ENCODE measurements at regions not wholly inside any gene's neighbourhood (a gene's known extent, or its start where the extent isn't known, plus 50 kb on each side); places are given as distances from the start of the nearest gene placed in this dataset.

DNA sequence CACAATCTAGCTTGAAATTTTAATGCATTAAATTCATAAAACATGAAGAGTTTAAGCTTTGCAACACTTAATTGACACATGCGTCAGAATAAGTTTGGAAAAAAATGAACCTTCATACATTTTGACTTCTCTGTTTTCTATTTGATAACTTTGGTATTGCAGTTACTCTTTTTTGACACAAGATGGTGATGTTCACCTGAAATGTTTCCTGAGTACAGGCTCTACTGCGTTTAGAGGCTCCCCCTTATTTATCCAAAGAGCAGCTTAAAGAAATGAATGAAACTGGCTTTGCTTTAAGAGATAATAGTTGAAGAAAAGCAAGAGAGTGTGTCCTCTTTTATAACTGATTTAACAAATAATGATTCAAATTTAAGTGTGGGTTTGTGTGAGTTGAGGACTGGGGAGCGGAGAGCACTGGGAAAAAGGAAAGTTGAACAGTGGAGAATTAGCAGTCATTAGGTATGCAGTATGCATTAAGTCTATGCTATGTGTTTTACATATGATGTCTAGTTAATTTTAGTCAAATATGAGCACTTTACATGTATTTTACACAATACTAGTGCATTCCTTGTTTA is 180.6 kb upstream of the NUDT6 start:
- no peak overlapping the region for H3K4me2 ChIP-seq (ENCODE audit: low read length)
- H4K20me1 ChIP-seq (ENCODE audit: control insufficient read depth, insufficient read depth, low read depth, low read length), result no peaks in the 10 kb centered on the region
- H3K9me3 ChIP-seq (ENCODE audit: control insufficient read depth, insufficient read depth, low read length), result no peaks in the 10 kb centered on the region
- TF ChIP-seq EZH2phosphoT487 (IDR thresholded peaks at IDR 0.05; ENCODE audit: borderline replicate concordance, low read length) (no peak), CTCF (IDR thresholded peaks at IDR 0.05; ENCODE audit: low read depth, low read length, poor library complexity, severe bottlenecking) (peak; percentile 72)
- H3F3A ChIP-seq (ENCODE audit: control insufficient read depth, insufficient read depth), result no peaks in the 10 kb centered on the region
- H3K4me3 ChIP-seq (ENCODE audit: low read length), result no peak overlapping the region
- no peaks in the 10 kb centered on the region for H3K36me3 ChIP-seq (ENCODE audit: control insufficient read depth, low read length)
- no peaks in the 10 kb centered on the region for H3K27me3 ChIP-seq (ENCODE audit: control insufficient read depth, low read length)
- H3K79me2 ChIP-seq (ENCODE audit: control insufficient read depth, low read length), result no peaks in the 10 kb centered on the region
- no peaks in the 10 kb centered on the region for H3K9me2 ChIP-seq (replicated peaks; ENCODE audit: control insufficient read depth, low read length)
- H3K27ac ChIP-seq (ENCODE audit: low read depth, low read length), result no peak overlapping the region
- H3K4me1 ChIP-seq (ENCODE audit: control insufficient read depth, low read length), result no peaks in the 10 kb centered on the region

DNA sequence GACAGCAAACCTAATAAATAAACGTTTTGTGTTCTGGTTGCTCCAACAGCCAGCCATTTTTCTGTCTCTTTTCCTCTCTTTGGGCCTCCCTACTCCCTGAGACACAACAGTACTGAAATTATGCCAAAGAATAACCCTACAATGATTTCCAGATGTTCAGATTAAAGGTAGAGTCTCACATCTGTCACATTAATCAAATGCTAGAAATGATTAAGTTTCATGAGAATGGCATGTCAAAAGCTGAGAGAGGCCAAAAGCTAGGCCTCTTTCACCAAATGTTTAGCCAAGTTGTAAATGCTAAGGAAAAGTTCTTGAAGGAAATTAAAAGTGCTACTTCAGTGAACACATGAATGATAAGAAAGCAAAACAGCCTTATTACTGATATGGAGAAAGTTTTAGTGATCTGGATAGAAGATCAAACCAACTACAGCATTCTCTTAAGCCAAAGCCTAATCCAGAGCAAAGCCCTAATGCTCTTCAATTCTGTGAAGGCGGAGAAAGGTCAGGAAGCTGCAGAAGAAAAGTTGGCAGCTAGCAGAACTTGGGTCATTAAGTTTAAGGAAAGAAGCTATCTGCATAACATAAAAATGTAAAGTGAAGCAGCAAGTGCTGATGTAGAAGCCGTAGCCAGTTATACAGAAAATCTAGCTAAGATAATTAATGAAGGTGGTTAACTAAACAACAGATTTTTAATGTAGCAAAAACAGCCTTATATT is 182.1 kb upstream of the NUDT6 start:
- Histone ChIP-seq H3K79me2 (ENCODE audit: control insufficient read depth, low read length) (no peaks in the 10 kb centered on the region), H3K9me3 (ENCODE audit: control insufficient read depth, insufficient read depth, low read length) (no peaks in the 10 kb centered on the region), H3K9me2 (replicated peaks; ENCODE audit: control insufficient read depth, low read length) (no peaks in the 10 kb centered on the region), H3K4me3 (ENCODE audit: low read length) (no peak overlapping the region), H3K27ac (ENCODE audit: low read depth, low read length) (no peak overlapping the region), H3K4me2 (ENCODE audit: low read length) (no peak overlapping the region), H3K27me3 (ENCODE audit: control insufficient read depth, low read length) (no peaks in the 10 kb centered on the region), H3F3A (ENCODE audit: control insufficient read depth, insufficient read depth) (no peaks in the 10 kb centered on the region), H4K20me1 (ENCODE audit: control insufficient read depth, insufficient read depth, low read depth, low read length) (no peaks in the 10 kb centered on the region), H3K36me3 (ENCODE audit: control insufficient read depth, low read length) (no peaks in the 10 kb centered on the region), H3K4me1 (ENCODE audit: control insufficient read depth, low read length) (no peaks in the 10 kb centered on the region)
- TF ChIP-seq EZH2phosphoT487 (IDR thresholded peaks at IDR 0.05; ENCODE audit: borderline replicate concordance, low read length), result no peak
- TF ChIP-seq CTCF (IDR thresholded peaks at IDR 0.05; ENCODE audit: low read depth, low read length, poor library complexity, severe bottlenecking), result no peak

- Histone ChIP-seq H3K79me2 (ENCODE audit: control insufficient read depth, low read length) (no peaks in the 10 kb centered on the region), H3K4me3 (ENCODE audit: low read length) (no peak overlapping the region), H3K27ac (ENCODE audit: low read depth, low read length) (no peak overlapping the region), H3K27me3 (ENCODE audit: control insufficient read depth, low read length) (no peaks in the 10 kb centered on the region), H3K9me3 (ENCODE audit: control insufficient read depth, insufficient read depth, low read length) (no peaks in the 10 kb centered on the region), H3K4me2 (ENCODE audit: low read length) (no peak overlapping the region), H4K20me1 (ENCODE audit: control insufficient read depth, insufficient read depth, low read depth, low read length) (no peaks in the 10 kb centered on the region), H3K9me2 (replicated peaks; ENCODE audit: control insufficient read depth, low read length) (no peaks in the 10 kb centered on the region), H3K36me3 (ENCODE audit: control insufficient read depth, low read length) (no peaks in the 10 kb centered on the region), H3F3A (ENCODE audit: control insufficient read depth, insufficient read depth) (no peaks in the 10 kb centered on the region), H3K4me1 (ENCODE audit: control insufficient read depth, low read length) (no peaks in the 10 kb centered on the region)
- no peak for TF ChIP-seq EZH2phosphoT487 (IDR thresholded peaks at IDR 0.05; ENCODE audit: borderline replicate concordance, low read length)
- TF ChIP-seq CTCF (IDR thresholded peaks at IDR 0.05; ENCODE audit: low read depth, low read length, poor library complexity, severe bottlenecking), result no peak
Measured at GRCh38 chr4:123105026-123105420, 182.6 kb upstream of the NUDT6 start.
